ENCODE measurements at regions not wholly inside any gene's neighbourhood (a gene's known extent, or its start where the extent isn't known, plus 50 kb on each side); places are given as distances from the start of the nearest gene placed in this dataset.

DNA sequence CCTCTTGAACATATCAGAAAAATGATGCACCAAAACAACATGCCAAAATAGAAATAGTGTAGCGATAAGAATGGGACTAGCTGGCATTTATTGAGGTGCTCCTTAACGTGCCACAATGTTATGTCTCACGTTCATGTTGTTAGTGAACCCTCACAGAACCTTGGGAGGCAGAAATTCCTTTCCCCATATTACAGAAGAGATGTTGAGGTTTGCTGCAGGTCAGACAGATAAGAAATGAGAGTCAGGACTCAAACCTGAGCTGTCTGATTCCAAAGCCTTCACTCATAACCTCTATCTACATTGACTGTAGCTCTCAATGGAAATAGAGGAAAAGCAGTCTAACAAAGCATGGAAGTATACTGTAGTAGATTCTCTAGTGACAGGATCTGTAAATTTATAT is 163.3 kb upstream of the STK17B start:
- TF ChIP-seq, protein P1, sequence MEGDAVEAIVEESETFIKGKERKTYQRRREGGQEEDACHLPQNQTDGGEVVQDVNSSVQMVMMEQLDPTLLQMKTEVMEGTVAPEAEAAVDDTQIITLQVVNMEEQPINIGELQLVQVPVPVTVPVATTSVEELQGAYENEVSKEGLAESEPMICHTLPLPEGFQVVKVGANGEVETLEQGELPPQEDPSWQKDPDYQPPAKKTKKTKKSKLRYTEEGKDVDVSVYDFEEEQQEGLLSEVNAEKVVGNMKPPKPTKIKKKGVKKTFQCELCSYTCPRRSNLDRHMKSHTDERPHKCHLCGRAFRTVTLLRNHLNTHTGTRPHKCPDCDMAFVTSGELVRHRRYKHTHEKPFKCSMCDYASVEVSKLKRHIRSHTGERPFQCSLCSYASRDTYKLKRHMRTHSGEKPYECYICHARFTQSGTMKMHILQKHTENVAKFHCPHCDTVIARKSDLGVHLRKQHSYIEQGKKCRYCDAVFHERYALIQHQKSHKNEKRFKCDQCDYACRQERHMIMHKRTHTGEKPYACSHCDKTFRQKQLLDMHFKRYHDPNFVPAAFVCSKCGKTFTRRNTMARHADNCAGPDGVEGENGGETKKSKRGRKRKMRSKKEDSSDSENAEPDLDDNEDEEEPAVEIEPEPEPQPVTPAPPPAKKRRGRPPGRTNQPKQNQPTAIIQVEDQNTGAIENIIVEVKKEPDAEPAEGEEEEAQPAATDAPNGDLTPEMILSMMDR (IDR thresholded peaks at IDR 0.05 in 2 of 3, conservative IDR thresholded peaks at IDR 0.05 in 1 of 3; ENCODE audit: borderline replicate concordance in 1 of 3, insufficient read depth in 1 of 3, low read depth in 2 of 3, low read length in 2 of 3), result no peak
- TF ChIP-seq, protein P2, sequence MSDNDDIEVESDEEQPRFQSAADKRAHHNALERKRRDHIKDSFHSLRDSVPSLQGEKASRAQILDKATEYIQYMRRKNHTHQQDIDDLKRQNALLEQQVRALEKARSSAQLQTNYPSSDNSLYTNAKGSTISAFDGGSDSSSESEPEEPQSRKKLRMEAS (IDR thresholded peaks at IDR 0.05), result no peak
- TF ChIP-seq EZH2 (IDR thresholded peaks at IDR 0.05), result no peak
- TF ChIP-seq REST (IDR thresholded peaks at IDR 0.05; ENCODE audit: low read depth), result no peak
- no peak for TF ChIP-seq CEBPB (IDR thresholded peaks at IDR 0.05; ENCODE audit: low read depth)

All from HCT116 (cell line).